Retinal pigment epithelial cell (primary cell): ENCODE measurements at regions not wholly inside any gene's neighbourhood (a gene's known extent, or its start where the extent isn't known, plus 50 kb on each side); places are given as distances from the start of the nearest gene placed in this dataset.
A peak's percentile ranks its signal among the peaks of the same experiment; 100 is the strongest.

ENCODE experiments used
- DNase-seq: peaks from one replicate; pipeline ENCODE4 v3.0.0-alpha.2; 2010; ENCODE audit warnings: low read depth
- H3K4me3 ChIP-seq: 2 replicates; pipeline ENCODE4 v1.5.1; 2011; ENCODE audit warnings: mild to moderate bottlenecking, low read length, control low read depth, moderate library complexity
- CTCF ChIP-seq: conservative IDR thresholded peaks from 2 replicates; pipeline ENCODE4 v1.5.1; 2011; ENCODE audit warnings: low read depth, low read length, control low read depth, inconsistent platforms

DNA sequence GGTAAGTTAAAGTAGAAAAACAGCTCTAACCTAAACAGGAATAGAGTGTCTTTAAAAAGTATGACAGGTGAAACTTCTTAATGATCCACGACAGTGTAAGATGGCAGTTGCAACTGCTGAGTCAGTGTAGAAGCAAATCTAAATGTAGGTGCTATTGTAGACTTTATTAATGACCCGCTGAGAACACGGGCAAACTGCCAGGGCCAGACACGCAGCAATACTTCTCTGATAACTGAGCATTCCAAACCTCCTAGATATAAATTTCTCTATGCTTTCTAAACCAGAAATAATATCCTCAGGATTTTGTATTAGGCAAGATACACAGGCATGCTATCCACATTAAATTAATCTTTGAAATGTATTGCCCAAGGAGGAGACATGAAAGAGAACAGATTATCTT lies 1076.4 kb downstream of the HACE1 start:
- DNase-seq, result peak; percentile 53

GRCh38 chr6:103769431-103769830 lies 1090.3 kb downstream of the HACE1 start:
- H3K4me3 ChIP-seq, result no peak overlapping the region
- no peak for DNase-seq
- TF ChIP-seq CTCF, result no peak

More for the DNA sequence above, 1076.4 kb downstream of the HACE1 start:
- no peak for TF ChIP-seq CTCF
- H3K4me3 ChIP-seq, result no peak overlapping the region

GRCh38 chr6:103750603-103751002 lies 1109.1 kb downstream of the HACE1 start:
- no peak for DNase-seq
- H3K4me3 ChIP-seq, result no peak overlapping the region
- no peak for TF ChIP-seq CTCF

- H3K4me3 ChIP-seq, result no peak overlapping the region
- DNase-seq, result no peak
- no peak for TF ChIP-seq CTCF
Measured at GRCh38 chr6:103734016-103734415, 1125.7 kb downstream of the HACE1 start.

- no peak for TF ChIP-seq CTCF
- DNase-seq, result no peak
Measured at GRCh38 chr6:103729658-103730057, 1130.1 kb downstream of the HACE1 start.

DNA sequence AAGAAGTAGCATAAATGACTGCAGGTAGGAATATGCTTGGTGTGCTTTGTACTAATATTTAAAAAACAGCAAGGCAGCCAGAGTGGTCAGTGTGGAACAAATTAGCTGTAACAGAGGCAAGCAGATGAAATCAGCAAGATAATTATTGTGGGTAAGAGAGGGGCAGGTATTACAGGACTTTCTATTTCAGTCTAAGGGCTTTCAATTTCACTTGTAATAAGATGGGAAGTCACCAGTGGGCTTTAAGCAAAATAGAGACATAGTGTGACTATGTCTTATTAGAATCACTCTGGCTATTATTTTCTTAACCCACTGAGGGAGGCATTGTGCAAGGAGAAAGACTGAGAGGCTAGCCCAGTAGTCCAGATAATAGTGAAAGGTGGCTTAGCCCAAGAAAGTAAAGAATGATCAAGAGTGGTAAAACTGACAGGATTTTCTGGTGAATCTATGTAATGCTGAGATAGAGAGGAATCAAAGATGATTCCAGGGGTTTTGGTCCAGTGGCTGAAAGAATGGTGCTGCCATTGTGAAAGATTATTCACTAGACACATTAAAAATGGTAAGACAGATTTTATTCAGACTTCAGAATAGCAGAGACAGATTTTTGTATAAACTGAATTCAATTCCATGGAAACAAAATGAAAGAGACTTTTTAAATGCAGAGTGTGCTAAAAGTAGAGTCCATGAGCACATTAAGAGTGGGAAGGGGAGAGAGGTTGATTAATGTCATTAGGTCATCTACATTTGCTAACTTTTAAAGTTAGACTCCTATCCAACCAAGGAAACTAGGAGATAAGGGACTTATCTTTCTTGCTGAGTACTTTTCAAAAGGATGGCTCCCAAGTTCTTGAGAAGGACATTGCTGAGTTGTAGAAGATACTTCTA lies 1136.0 kb downstream of the HACE1 start:
- H3K4me3 ChIP-seq, result no peak overlapping the region
- DNase-seq, result no peak
- TF ChIP-seq CTCF, result no peak

More at GRCh38 chr6:103729658-103730057, 1130.1 kb downstream of the HACE1 start:
- no peak overlapping the region for H3K4me3 ChIP-seq

DNA sequence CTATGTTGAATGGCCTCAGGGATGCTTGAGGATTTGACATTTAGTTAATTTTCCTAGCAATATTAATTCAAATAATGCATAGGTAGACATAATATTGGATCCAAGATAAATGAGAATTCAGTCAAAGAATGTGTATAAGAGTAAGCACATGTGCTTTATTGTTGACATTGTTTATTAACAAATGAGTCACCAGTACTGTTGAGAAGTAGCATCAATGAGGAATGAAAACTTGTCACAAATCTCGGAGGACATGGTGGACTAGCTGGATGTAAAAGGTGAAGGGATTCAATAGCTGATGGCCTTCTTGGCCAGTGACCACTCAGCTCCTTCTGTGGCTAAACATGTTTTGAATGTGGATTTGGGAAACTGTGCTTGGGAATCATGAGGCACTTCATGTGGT lies 1137.0 kb downstream of the HACE1 start:
- H3K4me3 ChIP-seq, result no peak overlapping the region
- TF ChIP-seq CTCF, result no peak
- DNase-seq, result no peak
